NCI-H1105 treated with DMSO at 0.1 percent for 48 hours (cell line): ENCODE measurements at regions not wholly inside any gene's neighbourhood (a gene's known extent, or its start where the extent isn't known, plus 50 kb on each side); places are given as distances from the start of the nearest gene placed in this dataset.

ENCODE experiments used
- DNase-seq: peaks from one replicate; lab custom pipeline; 2025; lab: John Stamatoyannopoulos, UW

DNA sequence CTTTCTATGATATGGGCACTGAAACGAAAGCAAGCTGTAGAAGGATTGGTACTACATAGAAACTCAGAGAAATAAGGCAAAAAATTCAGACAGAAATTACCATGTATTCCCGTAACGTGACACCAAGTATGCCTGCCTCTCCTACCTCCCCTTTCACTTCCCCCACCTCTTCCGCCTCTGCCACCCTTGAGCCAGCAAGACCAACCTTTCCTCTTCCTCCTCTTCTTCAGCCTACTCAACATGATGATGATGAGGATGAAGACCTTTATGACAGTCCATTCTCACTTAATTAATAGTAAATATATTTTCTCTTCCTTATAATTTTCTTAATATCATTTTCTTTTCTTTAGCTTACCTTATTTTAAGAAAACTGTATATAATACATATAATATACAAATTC lies 188.1 kb upstream of the VGLL2 start:
- no peak for DNase-seq

- peak; percentile 59 for DNase-seq
These were observed 186.7 kb upstream of the VGLL2 start for GRCh38 chr6:117078624-117079023.

GRCh38 chr6:117079951-117080350 lies 185.4 kb upstream of the VGLL2 start:
- DNase-seq, result no peak

DNA sequence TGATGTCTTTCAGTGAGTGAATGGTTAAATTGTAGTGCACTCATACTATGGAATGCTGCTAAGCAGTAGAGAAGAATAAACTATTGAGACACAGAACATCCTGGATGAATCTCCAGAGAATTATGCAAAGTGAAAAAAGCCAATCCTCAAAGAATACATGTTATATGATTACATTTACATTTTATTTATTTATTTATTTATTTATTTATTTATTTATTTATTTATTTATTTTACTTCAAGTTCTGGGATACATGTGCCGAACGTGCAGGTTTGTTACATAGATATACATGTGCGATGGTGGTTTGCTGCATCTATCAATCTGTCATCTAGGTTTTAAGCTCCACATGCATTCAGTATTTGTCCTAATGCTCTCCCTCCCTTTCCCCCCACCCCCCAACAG lies 175.8 kb upstream of the VGLL2 start:
- no peak for DNase-seq

DNA sequence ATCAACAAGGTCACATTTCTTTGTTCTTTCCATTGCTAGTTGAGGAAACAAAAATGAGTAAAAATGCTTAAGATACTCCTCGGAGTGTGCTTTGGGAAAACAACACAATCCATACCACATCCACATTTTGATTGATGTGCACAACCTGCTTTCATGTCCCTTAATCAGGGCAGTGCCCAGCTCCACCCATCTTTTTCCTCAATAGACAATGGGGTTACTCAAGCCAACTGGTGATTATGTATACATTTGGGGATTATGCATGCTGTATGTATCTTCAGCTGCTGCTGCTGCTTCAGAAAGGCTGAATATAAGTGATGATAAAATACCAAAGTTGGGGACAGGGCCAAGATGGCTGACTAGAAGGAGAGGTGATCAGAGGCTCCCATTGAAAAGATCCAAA lies 155.2 kb upstream of the VGLL2 start:
- DNase-seq, result no peak

GRCh38 chr6:117110737-117111136 lies 154.6 kb upstream of the VGLL2 start:
- DNase-seq, result no peak

DNA sequence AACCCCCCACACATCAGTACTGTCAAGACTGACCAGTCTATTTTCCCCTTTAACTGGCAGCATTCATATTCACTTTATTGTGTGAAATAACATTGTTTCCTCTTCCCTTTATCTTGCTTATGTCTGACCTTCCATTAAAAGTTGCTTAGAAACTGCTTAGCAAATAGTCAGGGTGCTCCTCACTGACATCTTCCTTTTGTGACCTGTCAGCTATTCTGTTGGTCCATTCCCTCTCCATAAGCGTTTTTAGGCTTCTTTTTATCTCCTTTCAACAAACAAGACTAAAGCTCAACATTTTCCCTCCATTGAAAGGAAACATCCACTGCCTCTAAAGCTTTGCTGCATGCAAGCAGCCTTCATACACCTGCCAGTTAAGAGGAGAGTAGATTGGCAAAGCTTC lies 147.7 kb upstream of the VGLL2 start:
- no peak for DNase-seq

- DNase-seq, result no peak
These were observed 146.9 kb upstream of the VGLL2 start for GRCh38 chr6:117118490-117118889.

DNA sequence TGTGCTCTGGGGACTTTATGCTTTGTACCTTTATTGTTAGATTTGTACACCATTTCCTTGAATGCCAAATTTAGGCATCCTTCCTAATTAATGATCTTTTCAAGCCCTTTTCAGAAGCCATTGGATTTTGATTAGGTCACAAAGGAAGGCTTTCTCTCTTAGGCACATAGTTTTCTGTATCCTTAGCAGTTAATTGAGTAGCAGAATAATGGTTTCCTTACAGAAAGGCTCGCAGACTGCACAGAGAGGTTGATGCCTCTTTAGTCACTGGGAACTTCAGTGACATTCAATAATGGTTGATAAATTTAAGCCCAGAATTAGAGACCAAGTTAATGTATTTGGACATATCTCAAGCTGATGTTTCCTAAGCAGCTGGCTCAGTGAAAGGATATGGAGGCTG lies 139.1 kb upstream of the VGLL2 start:
- no peak for DNase-seq

DNA sequence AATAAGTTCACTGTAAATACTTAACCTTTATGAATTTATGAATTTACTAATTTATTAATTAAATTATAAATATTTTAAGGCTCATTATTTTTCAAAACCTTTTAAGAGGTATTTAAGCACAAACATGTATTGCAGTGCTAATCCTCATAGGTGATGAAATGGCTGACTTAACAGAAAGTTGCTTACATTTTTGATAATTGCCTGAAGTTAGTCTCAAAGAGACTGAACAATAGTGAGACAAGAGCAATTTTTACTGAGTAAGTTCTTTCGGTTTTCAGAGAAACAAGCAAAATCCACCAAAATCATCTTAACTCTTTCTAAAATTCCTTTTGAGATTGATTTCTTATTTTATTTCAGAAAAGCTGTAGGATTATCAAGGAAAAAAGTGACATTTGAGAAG lies 137.3 kb upstream of the VGLL2 start:
- no peak for DNase-seq

DNA sequence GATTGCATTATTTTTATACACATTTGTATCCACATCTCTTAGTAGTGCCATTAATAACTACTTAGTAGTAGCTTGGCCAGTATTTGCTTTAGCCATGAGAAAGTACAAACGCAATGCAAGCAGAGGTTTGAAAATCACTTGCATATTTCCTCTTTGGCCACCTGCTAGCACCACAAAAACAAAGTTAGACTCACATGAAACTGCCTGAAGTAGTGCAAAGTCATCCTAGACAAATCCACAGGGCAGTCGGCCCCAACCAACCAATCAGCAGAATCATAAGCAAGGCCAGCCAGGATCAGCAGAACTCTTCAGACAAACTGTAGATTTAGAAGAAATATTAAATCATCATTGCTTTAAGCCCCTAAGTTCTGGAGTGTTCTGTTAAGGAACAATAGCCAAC lies 135.2 kb upstream of the VGLL2 start:
- no peak for DNase-seq

DNA sequence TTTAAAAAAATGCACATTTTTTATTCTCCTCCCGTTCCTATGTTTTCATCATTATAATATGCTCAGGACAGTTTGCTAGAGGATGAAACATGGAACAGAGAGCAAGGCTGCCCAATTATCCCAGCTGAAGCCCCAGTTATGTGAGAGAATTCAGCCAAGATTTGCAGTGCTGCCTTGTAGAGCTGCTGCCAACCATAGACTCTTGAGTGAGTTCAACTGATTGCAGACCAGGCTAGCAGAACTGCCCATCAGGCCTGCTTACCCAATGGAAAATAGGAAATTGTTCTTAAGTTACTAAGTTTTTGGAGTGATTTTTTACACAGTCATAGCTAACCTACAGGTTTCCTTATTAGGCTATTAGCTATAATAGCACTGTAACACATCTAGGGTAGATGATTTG lies 128.7 kb upstream of the VGLL2 start:
- no peak for DNase-seq

DNA sequence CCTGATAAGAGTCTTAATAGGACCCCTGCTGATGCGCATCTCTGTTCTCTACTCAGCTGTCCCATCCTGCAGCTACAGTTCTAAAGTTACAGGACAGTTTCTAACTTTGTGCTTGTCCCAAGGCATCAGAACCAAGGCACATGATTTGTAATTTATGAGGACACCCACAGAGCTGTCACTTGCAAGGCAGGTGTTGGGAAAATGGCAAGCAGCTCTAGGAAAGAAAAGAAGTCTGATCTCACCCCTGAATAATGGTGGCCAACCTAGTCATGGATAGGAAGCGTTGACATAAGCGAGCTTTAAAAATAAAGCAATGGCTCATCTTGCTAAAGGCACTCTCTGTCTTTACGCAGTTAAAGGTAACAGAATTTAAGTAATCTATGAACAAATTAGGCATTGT lies 127.6 kb upstream of the VGLL2 start:
- DNase-seq, result no peak

DNA sequence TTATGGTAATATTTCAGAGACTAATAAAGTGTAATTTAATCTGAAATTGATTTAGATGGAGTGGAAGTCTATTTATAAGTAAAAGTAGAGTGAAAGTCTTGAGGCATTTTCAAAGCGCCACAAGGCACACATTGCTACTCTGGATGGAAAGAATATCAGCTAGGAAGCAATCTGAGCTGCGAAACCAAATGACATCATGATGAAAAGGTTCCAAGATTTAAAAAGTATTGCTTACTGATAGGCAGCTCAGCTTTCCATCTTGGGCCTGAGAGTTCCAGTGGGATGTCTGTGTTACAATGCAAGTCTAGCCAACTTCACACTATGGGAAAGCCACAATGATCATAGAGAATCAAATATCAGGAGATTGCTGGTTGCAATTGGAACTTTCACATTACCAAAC lies 126.9 kb upstream of the VGLL2 start:
- DNase-seq, result no peak

GRCh38 chr6:117138920-117139319 lies 126.4 kb upstream of the VGLL2 start:
- DNase-seq, result peak; percentile 36

DNA sequence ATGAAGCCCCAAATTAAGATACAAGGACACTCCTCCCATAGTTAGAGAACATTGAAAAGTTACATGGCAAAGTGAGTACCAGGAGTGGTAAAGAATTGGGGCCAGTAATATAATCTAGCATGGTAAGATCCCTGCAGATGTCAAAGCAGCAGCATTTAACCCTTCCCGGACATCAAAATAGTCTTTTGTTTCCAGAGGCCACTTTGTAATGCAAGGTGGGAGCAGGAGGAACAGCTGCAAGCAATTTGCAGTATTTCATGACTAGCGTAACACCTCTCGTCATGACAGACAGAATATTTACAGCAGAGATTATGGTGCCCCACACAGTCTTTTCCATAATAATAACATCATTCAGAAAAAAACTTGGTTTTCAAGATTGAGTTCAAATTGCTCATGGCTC lies 123.2 kb upstream of the VGLL2 start:
- DNase-seq, result no peak

- peak; percentile 4 for DNase-seq
These were observed 122.4 kb upstream of the VGLL2 start for GRCh38 chr6:117142995-117143394.

DNA sequence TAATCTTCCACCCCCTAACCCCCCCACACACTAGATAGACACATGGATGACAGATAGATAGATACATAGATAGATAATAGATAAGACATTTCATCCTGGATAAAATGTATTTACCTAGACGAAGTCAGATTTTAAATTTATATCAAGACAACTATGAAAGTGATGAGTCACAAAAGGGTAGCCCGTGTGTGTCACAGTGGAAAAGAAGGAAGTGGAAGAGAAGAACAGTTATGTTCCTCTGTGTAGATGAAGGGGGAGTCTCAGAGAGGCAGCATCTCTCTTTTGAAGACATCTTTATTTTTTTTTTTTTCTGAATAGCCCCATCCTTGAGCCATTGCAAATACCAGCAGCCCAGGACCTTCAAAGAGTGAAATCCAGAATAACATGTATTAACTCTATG lies 121.7 kb upstream of the VGLL2 start:
- DNase-seq, result no peak

GRCh38 chr6:117145940-117146339 lies 119.4 kb upstream of the VGLL2 start:
- DNase-seq, result no peak

DNA sequence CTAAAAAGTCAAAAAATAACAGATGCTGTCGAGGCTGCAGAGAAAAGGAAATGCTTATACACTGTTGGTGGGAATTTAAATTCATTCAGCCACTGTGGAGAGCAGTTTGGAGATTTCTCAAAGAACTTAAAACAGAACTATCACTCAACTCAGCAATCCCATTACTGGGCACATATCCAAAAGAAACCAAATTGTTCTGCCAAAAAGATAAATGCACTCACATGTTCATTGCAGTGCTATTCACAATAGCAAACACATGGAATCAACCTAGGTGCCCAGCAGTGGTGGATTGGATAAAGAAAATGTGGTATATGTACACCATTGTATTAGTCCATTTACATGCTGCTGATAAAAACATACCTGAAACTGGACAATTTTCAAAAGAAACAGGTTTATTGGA lies 116.0 kb upstream of the VGLL2 start:
- no peak for DNase-seq

DNA sequence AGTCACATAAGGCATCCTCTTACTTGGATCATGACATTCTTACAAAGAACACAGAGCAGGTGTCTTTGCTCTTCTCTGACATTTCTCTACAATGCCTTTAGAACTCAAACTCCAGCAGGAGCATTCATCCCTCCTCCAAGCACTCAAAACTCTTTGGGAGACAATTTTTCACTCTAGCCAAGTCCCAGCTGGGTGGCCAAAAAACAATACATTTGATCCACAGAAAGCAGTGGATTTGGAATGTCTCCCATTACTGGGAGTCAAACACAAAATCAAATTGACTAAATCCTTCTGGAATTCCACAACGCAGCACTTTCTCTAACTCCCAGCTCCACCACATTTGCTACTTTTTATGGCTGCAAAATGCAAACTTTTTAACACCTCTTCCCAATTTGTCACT lies 108.6 kb upstream of the VGLL2 start:
- no peak for DNase-seq

DNA sequence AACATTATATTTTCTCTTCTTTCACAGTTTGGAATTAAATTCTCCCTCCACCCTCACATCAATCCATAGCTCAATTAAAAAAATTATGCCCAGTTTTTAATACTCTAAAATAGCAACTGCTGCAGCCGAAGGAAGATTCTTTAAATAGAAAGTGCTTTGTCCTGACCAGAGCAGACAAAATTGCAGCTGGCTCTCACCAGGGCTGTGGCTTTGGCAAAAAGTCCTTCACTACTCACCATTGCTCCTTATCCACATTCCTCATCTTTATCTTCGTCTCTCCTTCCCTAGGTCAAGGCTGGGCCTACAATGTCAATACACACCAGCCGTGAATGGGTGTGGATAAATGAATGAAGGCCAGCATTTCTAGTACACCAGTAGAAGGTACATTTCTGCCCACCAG lies 107.9 kb upstream of the VGLL2 start:
- DNase-seq, result no peak

DNA sequence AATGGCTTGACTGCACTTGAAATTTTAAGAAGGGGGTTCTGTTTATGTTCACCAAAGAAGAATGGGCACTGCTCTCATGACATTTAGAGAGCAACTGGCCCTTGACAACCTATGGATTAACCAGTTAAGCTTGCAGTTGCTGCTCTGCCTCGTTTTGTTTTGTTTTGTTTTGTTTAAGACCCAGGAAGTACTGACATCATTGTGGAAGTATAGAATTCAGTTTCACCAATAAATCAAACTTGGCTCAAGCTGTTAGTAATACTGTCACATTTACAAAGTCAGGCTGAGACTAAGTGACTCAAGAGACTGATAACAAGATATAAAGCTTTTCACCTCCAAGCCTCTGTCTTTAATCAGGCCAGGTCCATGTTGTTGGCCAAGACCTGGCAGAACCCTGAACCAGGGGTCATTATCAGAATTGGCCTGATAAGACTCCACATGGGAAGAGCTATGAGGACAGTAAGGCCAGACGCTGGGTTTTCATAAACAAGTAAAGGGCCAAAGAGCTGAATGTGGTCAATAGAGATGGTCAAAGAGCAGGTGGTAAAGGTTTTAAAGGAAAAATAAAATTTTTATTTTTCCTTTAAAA lies 99.4 kb upstream of the VGLL2 start:
- DNase-seq, result no peak

DNA sequence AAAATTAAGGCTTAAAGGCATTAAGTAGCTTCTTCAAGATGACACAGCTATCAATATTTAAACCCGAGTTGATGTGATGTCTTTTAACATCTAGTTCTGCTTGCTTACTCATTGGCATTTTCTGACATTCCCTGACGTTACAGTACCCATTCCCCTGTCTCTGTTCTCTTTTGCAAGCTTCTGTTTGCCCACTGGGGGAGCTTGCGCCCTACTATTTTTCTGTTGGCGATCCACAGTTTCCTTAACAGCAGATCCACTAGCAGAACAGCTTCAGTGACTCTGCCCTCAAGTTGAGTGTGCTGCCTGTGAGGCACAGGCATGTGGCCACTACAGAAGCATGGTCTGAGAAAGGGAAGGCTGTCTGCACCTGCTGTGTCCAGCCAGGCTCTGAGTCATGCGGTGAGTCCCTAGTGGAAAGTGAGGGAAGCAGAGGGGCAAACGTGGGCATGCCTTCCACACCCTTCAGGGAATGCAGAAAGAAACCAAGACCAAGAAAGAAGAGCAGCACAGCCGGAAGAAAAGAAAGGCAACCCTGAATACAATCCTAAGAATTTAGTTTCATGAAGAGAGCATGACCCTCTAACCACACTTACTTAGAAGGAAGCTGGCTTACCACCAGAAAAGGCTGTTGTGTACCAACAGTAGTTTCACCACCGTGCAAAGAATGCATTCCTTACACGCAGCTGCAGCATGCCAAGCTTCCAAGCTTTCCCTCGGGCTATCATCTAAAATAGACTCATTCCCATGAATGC lies 97.7 kb upstream of the VGLL2 start:
- no peak for DNase-seq
